Common myeloid progenitor, CD34-positive (primary cell): ENCODE measurements at regions not wholly inside any gene's neighbourhood (a gene's known extent, or its start where the extent isn't known, plus 50 kb on each side); places are given as distances from the start of the nearest gene placed in this dataset.

Experiments
- CTCF ChIA-PET: fragments of 350-600 bp; sonication (Branson Sonifier 250); formaldehyde crosslinking; loops from one replicate; lab custom pipeline; 2021; ENCODE audit warnings: antibody characterized with exemption; lab: Charles Lee
- POLR2A ChIA-PET: fragments of 350-600 bp; sonication (Branson Sonifier 250); formaldehyde crosslinking; loops from one replicate; lab custom pipeline; 2021; ENCODE audit warnings: antibody characterized with exemption; lab: Charles Lee
- DNase-seq, 3 donors: peaks; one replicate each; pipeline versions ENCODE4 v3.0.0 to v3.0.0-alpha.2; 2013
- H3K27ac ChIP-seq, 2 experiments: 1 replicate in 1 of 2; 2 replicates in 1 of 2; pipeline ENCODE4 v1.7.0; 2013; ENCODE audit warnings: inconsistent platforms in 2 of 2, low read length in 2 of 2, mild to moderate bottlenecking in 2 of 2, low read depth in 1 of 2, moderate library complexity in 1 of 2; ENCODE audit not compliant: severe bottlenecking in 2 of 2, insufficient read depth in 1 of 2, poor library complexity in 1 of 2
- H3K27me3 ChIP-seq, 5 experiments: replicated peaks in 2 of 5; 1 replicate in 3 of 5; 2 replicates in 2 of 5; pipeline versions ENCODE4 v1.6.1 to v1.7.0; 2013; ENCODE audit warnings: low read length in 4 of 5, mild to moderate bottlenecking in 2 of 5, moderate library complexity in 2 of 5, inconsistent platforms in 1 of 5; ENCODE audit not compliant: insufficient read depth in 5 of 5, control insufficient read depth in 4 of 5
- H3K36me3 ChIP-seq, 4 experiments: 1 replicate in 2 of 4; 2 replicates in 2 of 4; pipeline versions ENCODE4 v1.6.1 to v1.7.0; 2013; ENCODE audit warnings: low read length in 3 of 4, control low read depth in 1 of 4, mild to moderate bottlenecking in 1 of 4; ENCODE audit not compliant: control insufficient read depth in 4 of 4, insufficient read depth in 4 of 4
- H3K4me1 ChIP-seq, 4 experiments: 1 replicate in 3 of 4; 2 replicates in 1 of 4; pipeline versions ENCODE4 v1.6.1 to v1.7.1; 2013; ENCODE audit warnings: low read length in 3 of 4, mild to moderate bottlenecking in 3 of 4, control low read depth in 1 of 4, inconsistent platforms in 1 of 4, moderate library complexity in 1 of 4; ENCODE audit not compliant: control insufficient read depth in 4 of 4, insufficient read depth in 4 of 4; ENCODE audit errors: control extremely low read depth in 1 of 4
- H3K4me3 ChIP-seq, 7 experiments: 1 replicate in 4 of 7; 2 replicates in 3 of 7; pipeline versions ENCODE4 v1.5.1 to v1.7.0; 2013; ENCODE audit warnings: mild to moderate bottlenecking in 7 of 7, low read length in 6 of 7, moderate library complexity in 6 of 7, inconsistent platforms in 2 of 7, low read depth in 2 of 7, control low read depth in 1 of 7; ENCODE audit not compliant: insufficient read depth in 4 of 7, control insufficient read depth in 1 of 7; ENCODE audit errors: extremely low read depth in 1 of 7
- H3K9me3 ChIP-seq, 5 experiments: 1 replicate in 4 of 5; 2 replicates in 1 of 5; pipeline versions ENCODE4 v1.6.1 to v1.7.1; 2013; ENCODE audit warnings: low read length in 4 of 5, mild to moderate bottlenecking in 2 of 5, inconsistent platforms in 1 of 5, low read depth in 1 of 5, moderate library complexity in 1 of 5; ENCODE audit not compliant: control insufficient read depth in 4 of 5, insufficient read depth in 2 of 5; ENCODE audit errors: control extremely low read depth in 1 of 5
- WGBS: methylation state at CpG from one replicate; pipeline ENCODE4 v1.1.5; 2013; ENCODE audit not compliant: insufficient coverage; 5-methylcytosine and 5-hydroxymethylcytosine counted together

GRCh38 chr22:22787151-22787550, 100.5 kb upstream of the IGLL5 start:
- CTCF ChIA-PET, result interaction anchor here (0.9 to 8.1 kb wide), 16 partner anchors 8 to 167 kb away, joined by 3 to 49 read pairs (median 6); no protein-coding TSS in a partner anchor
- WGBS, result 98% methylated on average over 6 of the region's 6 CpGs
- H3K36me3 ChIP-seq, result no peaks in the 10 kb centered on the region
- peaks cover 0 to 3% (median 0%) of the 10 kb centered on the region in 4 experiments for H3K4me1 ChIP-seq
- no peak overlapping the region for H3K4me3 ChIP-seq
- POLR2A ChIA-PET, result no interaction called here
- H3K27me3 ChIP-seq, result no peaks in the 10 kb centered on the region
- H3K27ac ChIP-seq, result no peak overlapping the region
- no peaks in the 10 kb centered on the region for H3K9me3 ChIP-seq
- DNase-seq, result no peak

DNA sequence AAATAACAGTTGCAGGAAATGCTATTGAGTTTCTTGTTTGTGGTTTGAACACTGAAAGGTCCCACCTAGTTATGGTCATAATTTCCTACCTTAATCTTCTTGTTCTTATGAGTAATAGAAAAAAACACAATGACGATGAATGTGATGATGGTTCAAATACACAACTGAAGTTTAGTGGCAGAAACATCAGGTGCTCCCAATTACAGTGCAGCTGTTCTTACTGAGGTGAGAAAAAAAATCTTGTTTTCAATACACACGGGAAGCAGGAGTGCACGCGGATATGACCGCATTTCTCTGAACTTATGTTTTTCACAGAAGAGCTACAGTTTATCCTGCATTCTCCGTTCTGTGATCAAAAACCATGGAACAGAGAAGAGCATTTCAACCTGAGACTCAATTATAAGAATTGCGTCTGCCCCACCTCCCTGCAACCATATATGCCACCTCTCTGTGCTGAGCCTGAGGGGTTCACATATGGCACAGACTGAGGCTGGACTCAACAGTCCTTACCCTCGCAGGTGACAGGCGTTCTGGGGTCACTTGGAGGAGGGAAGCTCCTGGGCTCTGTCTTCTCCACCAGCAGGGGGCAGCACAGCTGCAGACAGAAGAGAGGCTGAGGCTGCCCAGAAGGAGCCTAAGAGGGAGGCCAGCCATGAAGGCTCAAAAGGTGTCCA, 99.7 kb upstream of the IGLL5 start:
- Histone ChIP-seq H3K36me3 (no peaks in the 10 kb centered on the region), H3K9me3 (no peaks in the 10 kb centered on the region), H3K4me3 (no peak overlapping the region), H3K4me1 (peaks cover 0 to 3% (median 0%) of the 10 kb centered on the region in 4 experiments), H3K27ac (no peak overlapping the region), H3K27me3 (peaks cover 0 to 1% (median 0%) of the 10 kb centered on the region in 5 experiments)
- POLR2A ChIA-PET, result interaction anchor here (0.6 kb wide), 1 partner anchor 387 kb away, joined by 3 read pairs; no protein-coding TSS in a partner anchor
- WGBS, result 74% methylated on average over 9 of the region's 9 CpGs
- peak; percentile 55 to 75 (median 69) for DNase-seq
- CTCF ChIA-PET, result interaction anchor here (0.7 to 8.1 kb wide), 31 partner anchors 8 to 350 kb away, joined by 3 to 53 read pairs (median 4); partner anchors contain the start of gene IGLL5

- no peak for DNase-seq
- 84% methylated on average over 8 of the region's 9 CpGs for WGBS
- Histone ChIP-seq H3K4me3 (no peak overlapping the region), H3K27me3 (peaks cover 0 to 1% (median 0%) of the 10 kb centered on the region in 5 experiments), H3K27ac (no peak overlapping the region), H3K36me3 (no peaks in the 10 kb centered on the region), H3K9me3 (no peaks in the 10 kb centered on the region), H3K4me1 (peaks cover 0 to 3% (median 0%) of the 10 kb centered on the region in 4 experiments)
- ChIA-PET CTCF (interaction anchor here (0.7 to 8.1 kb wide), 30 partner anchors 9 to 349 kb away, joined by 3 to 53 read pairs (median 4); partner anchors contain the start of gene IGLL5), POLR2A (interaction anchor here (0.6 kb wide), 1 partner anchor 387 kb away, joined by 3 read pairs; no protein-coding TSS in a partner anchor)
Measured at GRCh38 chr22:22788460-22789037, 99.1 kb upstream of the IGLL5 start.

GRCh38 chr22:22789233-22789921, 98.2 kb upstream of the IGLL5 start:
- POLR2A ChIA-PET, result interaction anchor here (0.7 kb wide), 1 partner anchor 94 kb away, joined by 3 read pairs; no protein-coding TSS in a partner anchor
- Histone ChIP-seq H3K36me3 (no peaks in the 10 kb centered on the region), H3K27ac (no peak overlapping the region), H3K27me3 (peaks cover 0 to 1% (median 0%) of the 10 kb centered on the region in 5 experiments), H3K4me3 (no peak overlapping the region), H3K9me3 (no peaks in the 10 kb centered on the region), H3K4me1 (peaks cover 0 to 3% (median 0%) of the 10 kb centered on the region in 4 experiments)
- 83% methylated on average over 1 of the region's 2 CpGs for whole genome bisulfite sequencing
- CTCF ChIA-PET, result interaction anchor here (0.7 to 8.1 kb wide), 24 partner anchors 8 to 349 kb away, joined by 3 to 53 read pairs (median 6); partner anchors contain the start of gene IGLL5
- no peak for DNase-seq

DNA sequence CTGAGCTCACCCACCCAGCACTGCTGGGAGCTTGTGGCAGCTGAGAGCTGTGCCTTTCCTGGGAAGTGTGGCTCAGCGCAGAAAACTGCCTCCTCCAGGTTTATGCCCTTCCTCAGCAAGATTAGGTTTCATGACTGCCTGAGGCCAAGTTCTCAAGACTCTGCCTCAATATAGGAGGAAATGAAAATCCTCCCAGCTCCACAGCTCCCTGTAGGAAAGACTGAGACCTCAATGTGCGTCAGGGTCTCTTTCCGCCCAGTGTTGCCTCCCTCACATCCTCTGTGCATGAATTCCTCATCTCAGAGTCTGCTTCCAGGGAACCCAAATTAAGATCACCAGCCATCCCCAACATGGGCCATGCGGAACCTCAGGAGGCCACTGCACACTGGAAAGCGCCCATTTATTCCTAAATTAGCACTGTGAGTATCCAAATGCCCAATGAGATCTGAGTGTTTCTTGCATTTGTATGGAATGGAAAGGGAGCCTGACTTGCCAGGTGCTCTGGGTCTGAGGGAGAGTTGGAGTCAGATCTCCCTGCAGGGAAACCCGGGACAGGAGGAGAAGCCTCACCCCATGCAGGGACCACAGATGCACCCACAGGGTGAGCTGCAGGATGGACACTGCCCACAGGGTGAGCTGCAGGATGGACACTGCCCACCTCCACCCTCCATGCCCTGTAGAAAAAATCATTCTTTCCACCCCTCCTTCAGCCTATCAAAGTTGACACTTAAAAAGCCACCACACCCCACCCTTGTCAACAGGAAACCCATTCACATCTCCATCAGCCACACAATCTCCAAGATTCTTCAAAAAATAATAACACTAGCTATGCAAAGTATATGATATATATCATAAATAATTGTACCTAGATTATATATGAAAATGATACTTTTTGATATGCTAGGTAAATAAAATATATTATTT, 97.4 kb upstream of the IGLL5 start:
- Histone ChIP-seq H3K4me3 (no peak overlapping the region), H3K9me3 (no peaks in the 10 kb centered on the region), H3K27me3 (peaks cover 0 to 1% (median 0%) of the 10 kb centered on the region in 5 experiments), H3K36me3 (no peaks in the 10 kb centered on the region), H3K27ac (no peak overlapping the region), H3K4me1 (peaks cover 0 to 3% (median 0%) of the 10 kb centered on the region in 4 experiments)
- 100% methylated on average over 6 of the region's 6 CpGs for WGBS
- CTCF ChIA-PET, result interaction anchor here (0.7 to 8.1 kb wide), 16 partner anchors 8 to 167 kb away, joined by 3 to 53 read pairs (median 4); partner anchors contain the start of gene IGLL5
- DNase-seq, result no peak
- POLR2A ChIA-PET, result no interaction called here
